Spleen (tissue), 11 donors: ENCODE measurements at regions not wholly inside any gene's neighbourhood (a gene's known extent, or its start where the extent isn't known, plus 50 kb on each side); places are given as distances from the start of the nearest gene placed in this dataset.

ENCODE experiments used
- DNase-seq: peaks from one replicate; pipeline ENCODE4 v3.0.0-alpha.2; 2020
- H3K27ac ChIP-seq, 8 donors: fragments of 200-600 bp; sonication (generic) in 7 of 8; 1 replicate in 4 of 8; 2 replicates in 4 of 8; pipeline versions ENCODE4 v1.5.0 to v1.8.0; 2016 to 2021; ENCODE audit warnings: inconsistent platforms in 4 of 8, mild to moderate bottlenecking in 4 of 8, moderate library complexity in 1 of 8
- H3K27me3 ChIP-seq, 7 donors: fragments of 200-600 bp; sonication (generic) in 6 of 7; replicated peaks in 1 of 7; 1 replicate in 4 of 7; 2 replicates in 3 of 7; pipeline versions ENCODE4 v1.5.0 to v1.8.0; 2016 to 2021; ENCODE audit warnings: inconsistent platforms in 3 of 7, mild to moderate bottlenecking in 1 of 7
- H3K36me3 ChIP-seq, 6 donors: fragments of 200-600 bp; sonication (generic) in 5 of 6; 1 replicate in 4 of 6; 2 replicates in 2 of 6; pipeline versions ENCODE4 v1.5.0 to v1.8.0; 2016 to 2021; ENCODE audit warnings: inconsistent platforms in 2 of 6
- H3K4me1 ChIP-seq, 6 donors: fragments of 200-600 bp; sonication (generic) in 5 of 6; 1 replicate in 3 of 6; 2 replicates in 3 of 6; pipeline versions ENCODE4 v1.5.0 to v1.8.0; 2016 to 2021; ENCODE audit warnings: inconsistent platforms in 3 of 6
- H3K4me3 ChIP-seq, 8 donors: fragments of 200-600 bp; sonication (generic) in 7 of 8; 1 replicate in 4 of 8; 2 replicates in 4 of 8; pipeline versions ENCODE4 v1.5.0 to v1.8.0; 2016 to 2021; ENCODE audit warnings: inconsistent platforms in 4 of 8, mild to moderate bottlenecking in 4 of 8, moderate library complexity in 2 of 8
- H3K9me3 ChIP-seq, 8 donors: fragments of 200-600 bp; sonication (generic) in 7 of 8; 1 replicate in 4 of 8; 2 replicates in 4 of 8; pipeline versions ENCODE4 v1.5.0 to v1.8.0; 2016 to 2021; ENCODE audit warnings: inconsistent platforms in 4 of 8
- POLR2A ChIP-seq, 3 donors: fragments of 450-650 bp; IDR thresholded peaks; one replicate each; pipeline ENCODE4 v1.5.1; 2017; ENCODE audit warnings: antibody characterized with exemption in 3 of 3, mild to moderate bottlenecking in 1 of 3
- POLR2AphosphoS5 ChIP-seq, 3 donors: sonication (generic); formaldehyde crosslinking; IDR thresholded peaks; one replicate each; pipeline ENCODE4 v1.5.1; 2017; ENCODE audit warnings: antibody characterized with exemption in 3 of 3
- WGBS, 5 donors: extraction: QIAGEN DNeasy Blood & Tissue Kit in 3 of 5; methylation state at CpG; one replicate each; pipeline versions ENCODE4 v1.1.5 to v1.1.7; 2013 to 2018; 5-methylcytosine and 5-hydroxymethylcytosine counted together
- intact Hi-C: fragments of 100-400 bp; cut with DNase I; formaldehyde crosslinking; loops from one replicate; pipeline ENCODE4 v1.15.0; 2023; ENCODE audit warnings: low total_unique reads
- TF ChIP-seq, protein P1 (sequence below), 11 experiments: fragments of 200-600 bp in 7 of 11; fragments of 450-650 bp in 4 of 11; sonication (generic) in 4 of 11; IDR thresholded peaks in 8 of 11; conservative IDR thresholded peaks in 3 of 11; 1 replicate in 7 of 11; 2 replicates in 4 of 11; pipeline versions ENCODE4 v1.4.0 to v1.8.0; 2016 to 2021; ENCODE audit warnings: antibody characterized with exemption in 11 of 11, inconsistent platforms in 4 of 11, mild to moderate bottlenecking in 1 of 11
- donor health status: healthy with polysubstance abuse.
- donor health status: DM: no; HTN: no; CAD: no; lungs with moderate emphysema.
- donor health status: DM: no; HTN: no; CAD: no.
- donor health status: Bipolar disorder and iron deficiency.
- donor health status: healthy.
- donor health status: DM: no; HTN: no; CAD: no.
- donor health status: DM: yes; HTN: yes; CAD: no.

DNA sequence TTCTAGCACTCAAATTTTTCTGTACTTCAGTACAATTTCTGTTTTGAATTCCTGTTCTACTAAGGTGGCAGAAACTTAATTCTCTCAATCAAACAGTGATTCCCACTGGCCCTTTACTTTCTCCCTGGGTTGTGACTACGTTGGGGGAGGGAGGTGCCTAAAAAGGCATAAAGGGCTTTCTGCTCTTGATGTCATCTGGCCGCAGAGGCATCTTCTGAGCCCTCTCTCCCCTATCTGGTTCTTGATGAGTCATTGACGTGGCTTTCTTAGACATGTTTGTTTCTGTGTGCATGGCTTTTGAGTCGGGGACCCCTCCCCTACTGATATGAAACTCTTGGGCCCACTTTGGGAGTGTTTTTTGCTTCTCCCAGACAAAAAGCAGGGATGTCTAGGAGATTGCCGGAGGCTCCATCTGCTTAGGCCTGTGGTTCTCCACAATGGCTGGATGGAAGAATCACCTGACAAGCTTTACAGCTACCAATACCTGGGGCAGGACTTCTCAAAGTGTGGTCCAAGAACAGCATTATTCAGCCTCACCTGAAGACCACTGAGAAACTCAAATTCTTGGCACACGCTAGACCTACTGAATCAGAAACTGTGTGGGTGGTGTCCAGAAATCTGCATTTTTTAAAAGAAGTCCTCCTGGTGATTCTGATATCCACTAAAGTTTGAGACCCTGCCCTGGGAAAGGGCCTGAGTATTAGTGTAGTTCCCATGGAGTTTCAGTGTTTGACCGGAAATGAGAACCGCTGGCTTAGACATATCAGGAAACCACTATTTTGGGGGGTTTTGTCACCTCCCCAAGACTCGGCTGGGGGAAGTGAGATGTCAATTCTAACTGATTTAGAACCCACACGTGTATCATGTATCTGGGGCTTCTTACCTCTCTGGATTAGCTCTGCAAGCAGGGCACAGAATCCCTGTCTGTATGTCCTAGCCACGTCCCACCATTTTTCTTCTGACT is 395.7 kb upstream of the PDE3A start:
- Histone ChIP-seq H3K36me3 (no peaks in the 10 kb centered on the region), H3K4me3 (no peak overlapping the region), H3K27ac (no peak overlapping the region), H3K27me3 (no peaks in the 10 kb centered on the region), H3K4me1 (no peaks in the 10 kb centered on the region), H3K9me3 (no peaks in the 10 kb centered on the region)
- WGBS, 5 donors, result 51 to 63% (median 55%) methylated on average over 11 of the region's 11 CpGs
- DNase-seq, result no peak
- TF ChIP-seq POLR2A (IDR thresholded peaks at IDR 0.05) (no peak), POLR2AphosphoS5 (IDR thresholded peaks at IDR 0.05) (no peak)
- TF ChIP-seq, protein P1, sequence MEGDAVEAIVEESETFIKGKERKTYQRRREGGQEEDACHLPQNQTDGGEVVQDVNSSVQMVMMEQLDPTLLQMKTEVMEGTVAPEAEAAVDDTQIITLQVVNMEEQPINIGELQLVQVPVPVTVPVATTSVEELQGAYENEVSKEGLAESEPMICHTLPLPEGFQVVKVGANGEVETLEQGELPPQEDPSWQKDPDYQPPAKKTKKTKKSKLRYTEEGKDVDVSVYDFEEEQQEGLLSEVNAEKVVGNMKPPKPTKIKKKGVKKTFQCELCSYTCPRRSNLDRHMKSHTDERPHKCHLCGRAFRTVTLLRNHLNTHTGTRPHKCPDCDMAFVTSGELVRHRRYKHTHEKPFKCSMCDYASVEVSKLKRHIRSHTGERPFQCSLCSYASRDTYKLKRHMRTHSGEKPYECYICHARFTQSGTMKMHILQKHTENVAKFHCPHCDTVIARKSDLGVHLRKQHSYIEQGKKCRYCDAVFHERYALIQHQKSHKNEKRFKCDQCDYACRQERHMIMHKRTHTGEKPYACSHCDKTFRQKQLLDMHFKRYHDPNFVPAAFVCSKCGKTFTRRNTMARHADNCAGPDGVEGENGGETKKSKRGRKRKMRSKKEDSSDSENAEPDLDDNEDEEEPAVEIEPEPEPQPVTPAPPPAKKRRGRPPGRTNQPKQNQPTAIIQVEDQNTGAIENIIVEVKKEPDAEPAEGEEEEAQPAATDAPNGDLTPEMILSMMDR (IDR thresholded peaks at IDR 0.05 in 8 of 11, conservative IDR thresholded peaks at IDR 0.05 in 3 of 11), result no peak
- intact Hi-C loops, result no loop called here

GRCh38 chr12:19978193-19978592 is 390.1 kb upstream of the PDE3A start:
- H3K27ac ChIP-seq, result no peak overlapping the region
- intact Hi-C loops, result no loop called here

DNA sequence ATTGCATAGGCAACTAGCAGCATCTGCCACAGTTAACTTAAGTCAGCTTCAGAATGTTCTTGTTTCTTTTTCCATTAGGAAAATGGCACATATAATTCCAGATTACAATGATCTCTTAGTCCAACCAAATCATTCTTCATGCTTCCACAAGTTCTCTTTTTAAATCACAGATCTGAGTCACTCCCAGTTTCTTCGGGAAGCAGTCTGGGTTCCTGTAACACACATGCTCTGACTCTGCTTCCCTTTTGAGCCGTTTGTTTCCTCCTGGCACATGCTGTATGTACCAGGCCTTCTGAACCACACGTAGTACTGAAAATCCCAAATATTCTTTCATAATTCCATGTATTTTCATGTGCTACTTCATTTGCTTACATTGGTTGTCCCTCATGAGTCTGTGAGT is 388.8 kb upstream of the PDE3A start:
- no peak for DNase-seq
- WGBS, 5 donors, result 63 to 85% (median 66%) methylated on average over 3 of the region's 3 CpGs
- no peak overlapping the region for H3K27ac ChIP-seq

More at GRCh38 chr12:19978193-19978592, 390.1 kb upstream of the PDE3A start:
- Histone ChIP-seq H3K4me1 (no peaks in the 10 kb centered on the region), H3K27me3 (no peaks in the 10 kb centered on the region), H3K9me3 (no peaks in the 10 kb centered on the region), H3K4me3 (no peak overlapping the region), H3K36me3 (no peaks in the 10 kb centered on the region)
- TF ChIP-seq, protein P1 (IDR thresholded peaks at IDR 0.05 in 8 of 11, conservative IDR thresholded peaks at IDR 0.05 in 3 of 11), result no peak
- TF ChIP-seq POLR2AphosphoS5 (IDR thresholded peaks at IDR 0.05) (no peak), POLR2A (IDR thresholded peaks at IDR 0.05) (no peak)
- DNase-seq, result no peak

GRCh38 chr12:19981944-19982343 is 386.4 kb upstream of the PDE3A start:
- H3K4me1 ChIP-seq, result no peaks in the 10 kb centered on the region
- intact Hi-C loops, result no loop called here
- H3K36me3 ChIP-seq, result no peaks in the 10 kb centered on the region
- no peak for TF ChIP-seq POLR2A (IDR thresholded peaks at IDR 0.05)
- TF ChIP-seq POLR2AphosphoS5 (IDR thresholded peaks at IDR 0.05), result no peak
- TF ChIP-seq, protein P1 (IDR thresholded peaks at IDR 0.05 in 8 of 11, conservative IDR thresholded peaks at IDR 0.05 in 3 of 11), result no peak
- no peaks in the 10 kb centered on the region for H3K9me3 ChIP-seq
- 89 to 100% (median 95%) methylated on average over 2 of the region's 2 CpGs for WGBS, 5 donors
- H3K27me3 ChIP-seq, result no peaks in the 10 kb centered on the region
- DNase-seq, result no peak
- H3K27ac ChIP-seq, result no peak overlapping the region
- H3K4me3 ChIP-seq, result no peak overlapping the region

More for the DNA sequence above, 388.8 kb upstream of the PDE3A start:
- no peak for TF ChIP-seq POLR2AphosphoS5 (IDR thresholded peaks at IDR 0.05)
- TF ChIP-seq POLR2A (IDR thresholded peaks at IDR 0.05), result no peak
- TF ChIP-seq, protein P1 (IDR thresholded peaks at IDR 0.05 in 8 of 11, conservative IDR thresholded peaks at IDR 0.05 in 3 of 11), result no peak
- no peaks in the 10 kb centered on the region for H3K36me3 ChIP-seq
- intact Hi-C loops, result no loop called here
- H3K4me1 ChIP-seq, result no peaks in the 10 kb centered on the region
- H3K9me3 ChIP-seq, result no peaks in the 10 kb centered on the region
- H3K4me3 ChIP-seq, result no peak overlapping the region
- no peaks in the 10 kb centered on the region for H3K27me3 ChIP-seq
